HEK293 (cell line): ENCODE measurements at regions not wholly inside any gene's neighbourhood (a gene's known extent, or its start where the extent isn't known, plus 50 kb on each side); places are given as distances from the start of the nearest gene placed in this dataset.
A peak's percentile ranks its signal among the peaks of the same experiment; 100 is the strongest.

ENCODE experiments used
- CTCF ChIP-seq: fragments of 450-650 bp; formaldehyde crosslinking; IDR thresholded peaks from 2 replicates; pipeline ENCODE4 v1.5.1; 2016; ENCODE audit warnings: missing biosample characterization, missing genetic modification characterization
- SP2 ChIP-seq: fragments of 450-650 bp; formaldehyde crosslinking; IDR thresholded peaks from 2 replicates; pipeline ENCODE4 v1.5.1; 2016; ENCODE audit warnings: missing biosample characterization, missing genetic modification characterization
- YY2 ChIP-seq: fragments of 450-650 bp; formaldehyde crosslinking; IDR thresholded peaks from 2 replicates; pipeline ENCODE4 v1.5.1; 2016; ENCODE audit warnings: missing biosample characterization, missing genetic modification characterization
- ZBTB20 ChIP-seq: fragments of 450-650 bp; formaldehyde crosslinking; IDR thresholded peaks from 2 replicates; pipeline ENCODE4 v1.5.1; 2016; ENCODE audit warnings: missing biosample characterization, missing genetic modification characterization
- ZNF146 ChIP-seq: fragments of 450-650 bp; formaldehyde crosslinking; IDR thresholded peaks from 2 replicates; pipeline ENCODE4 v1.5.1; 2016; ENCODE audit warnings: missing biosample characterization, missing genetic modification characterization
- ZNF184 ChIP-seq: fragments of 450-650 bp; IDR thresholded peaks from 2 replicates; pipeline ENCODE4 v1.5.1; 2018; ENCODE audit warnings: missing biosample characterization, mild to moderate bottlenecking, missing genetic modification characterization
- ZNF266 ChIP-seq: fragments of 450-650 bp; formaldehyde crosslinking; IDR thresholded peaks from 2 replicates; pipeline ENCODE4 v1.5.1; 2016; ENCODE audit warnings: missing biosample characterization, missing genetic modification characterization, low read depth
- ZNF529 ChIP-seq: fragments of 450-650 bp; formaldehyde crosslinking; IDR thresholded peaks from 2 replicates; pipeline ENCODE4 v1.5.1; 2017; ENCODE audit warnings: missing genetic modification characterization, missing biosample characterization; ENCODE audit not compliant: insufficient replicate concordance

GRCh38 chr5:56638768-56639238 lies 176.5 kb upstream of the MAP3K1 start:
- TF ChIP-seq ZBTB20 (0 out of 2 replicates have a peak, but pooled peaks have one; percentile 71), ZNF529 (no peak), YY2 (tag by site-specific recombination) (no peak; the same call in 1 of the 2 replicates), CTCF (tag by site-specific recombination) (no peak), ZNF266 (tag by site-specific recombination) (no peak), SP2 (tag by site-specific recombination) (peak; percentile 51), ZNF146 (tag by site-specific recombination) (no peak), ZNF184 (tag by site-specific recombination) (0 out of 2 replicates have a peak, but pooled peaks have one; percentile 30)
